ENCODE measurements at regions not wholly inside any gene's neighbourhood (a gene's known extent, or its start where the extent isn't known, plus 50 kb on each side); places are given as distances from the start of the nearest gene placed in this dataset.

DNA sequence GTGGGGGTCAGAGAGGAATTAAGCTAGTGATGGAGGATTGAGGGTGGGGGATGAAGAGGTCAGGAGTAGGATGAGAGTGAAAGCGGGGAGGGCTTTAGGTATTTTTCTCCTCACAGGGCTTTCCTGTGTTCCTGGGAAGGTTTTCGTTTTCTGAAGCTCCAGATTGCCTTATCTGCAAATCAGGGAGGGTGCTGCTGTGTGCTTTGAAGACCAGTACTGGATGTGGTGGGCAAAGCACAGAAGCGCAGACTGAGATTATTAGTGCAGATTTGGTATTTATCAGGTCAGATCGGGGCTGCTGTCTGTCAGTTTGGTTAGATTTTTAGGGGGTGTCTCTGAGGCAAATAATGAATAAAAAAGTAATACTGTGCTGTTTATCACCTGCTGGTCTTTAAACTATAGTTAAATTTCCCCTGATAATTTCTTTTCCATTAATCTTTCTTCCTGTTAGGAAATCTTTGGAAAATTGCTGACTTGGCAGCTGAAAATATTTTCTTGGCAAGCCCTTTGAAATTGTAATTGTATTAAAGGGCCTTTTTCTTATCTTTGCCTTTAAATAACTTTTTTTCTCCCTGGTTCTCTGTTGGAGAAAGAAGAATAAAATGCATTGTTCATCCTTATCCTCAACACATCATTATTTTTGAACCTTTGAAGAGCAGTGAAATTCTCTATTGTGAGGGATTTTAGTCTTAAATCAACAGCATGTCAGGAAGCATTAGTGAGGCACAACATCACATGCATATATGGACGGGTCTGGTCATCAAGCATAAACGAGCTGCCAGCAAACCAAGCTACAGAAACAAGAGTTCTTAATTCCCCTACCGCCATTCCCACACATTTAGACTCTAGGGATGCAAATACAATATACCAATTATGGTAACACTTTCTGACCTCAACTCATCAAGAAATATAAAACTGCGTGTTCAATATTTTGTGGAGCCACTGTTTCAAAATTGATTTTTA lies 139.6 kb downstream of the S1PR1 start:
- Histone ChIP-seq H4K20me1 (no peaks in the 10 kb centered on the region), H3K4me2 (no peak overlapping the region), H3K9ac (no peak overlapping the region), H3K4me1 (0 out of 2 replicates have a peak, but pooled peaks cover 6% of the 10 kb centered on the region), H3K36me3 (no peaks in the 10 kb centered on the region), H3K27me3 (no peaks in the 10 kb centered on the region), H3K27ac (no peak overlapping the region), H3K4me3 (no peak overlapping the region), H3K9me3 (peaks cover 36% of the 10 kb centered on the region)
- no peak for TF ChIP-seq Cebpa-rat (IDR thresholded peaks at IDR 0.05)

DNA sequence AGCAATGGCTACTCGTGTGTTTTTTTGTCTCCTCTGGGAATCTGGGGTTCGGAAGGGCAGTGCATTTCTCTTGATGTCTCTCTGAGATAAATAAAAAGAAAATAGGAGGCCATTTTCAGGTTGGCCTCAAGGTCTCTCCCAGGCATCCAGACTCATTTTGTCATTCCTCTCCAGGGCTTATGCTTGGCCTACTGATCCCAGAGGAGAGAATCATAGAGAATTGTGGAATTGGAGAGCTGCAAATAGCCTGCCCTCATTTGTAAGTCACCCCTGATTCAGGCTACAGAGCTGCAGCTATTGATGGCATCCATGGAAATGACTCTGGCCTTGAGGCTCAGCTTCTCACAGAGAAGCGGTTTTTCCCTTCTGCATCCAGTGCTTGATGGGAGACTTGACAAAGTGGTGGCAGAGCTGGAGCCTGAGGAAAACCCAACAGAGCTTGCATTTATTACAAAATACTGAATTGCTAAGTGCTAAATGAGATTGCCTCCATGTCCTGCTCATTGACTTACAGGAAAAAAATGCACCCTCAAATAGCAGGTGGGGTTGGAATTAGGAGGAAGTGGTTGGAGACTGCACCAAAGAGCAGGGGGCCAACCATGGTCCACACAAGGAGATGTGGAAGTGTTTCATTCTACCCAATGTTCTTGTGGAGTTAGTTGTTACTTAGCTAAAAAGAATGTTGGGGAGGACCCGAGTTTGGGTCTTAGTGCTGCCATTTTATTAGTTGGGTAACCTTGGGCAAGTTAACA lies 140.4 kb downstream of the S1PR1 start:
- Histone ChIP-seq H3K36me3 (no peaks in the 10 kb centered on the region), H3K4me2 (no peak overlapping the region), H3K4me3 (no peak overlapping the region), H3K27ac (no peak overlapping the region), H3K27me3 (no peaks in the 10 kb centered on the region), H3K4me1 (0 out of 2 replicates have a peak, but pooled peaks cover 6% of the 10 kb centered on the region), H4K20me1 (no peaks in the 10 kb centered on the region), H3K9ac (no peak overlapping the region), H3K9me3 (peaks cover 36% of the 10 kb centered on the region)
- no peak for TF ChIP-seq Cebpa-rat (IDR thresholded peaks at IDR 0.05)

DNA sequence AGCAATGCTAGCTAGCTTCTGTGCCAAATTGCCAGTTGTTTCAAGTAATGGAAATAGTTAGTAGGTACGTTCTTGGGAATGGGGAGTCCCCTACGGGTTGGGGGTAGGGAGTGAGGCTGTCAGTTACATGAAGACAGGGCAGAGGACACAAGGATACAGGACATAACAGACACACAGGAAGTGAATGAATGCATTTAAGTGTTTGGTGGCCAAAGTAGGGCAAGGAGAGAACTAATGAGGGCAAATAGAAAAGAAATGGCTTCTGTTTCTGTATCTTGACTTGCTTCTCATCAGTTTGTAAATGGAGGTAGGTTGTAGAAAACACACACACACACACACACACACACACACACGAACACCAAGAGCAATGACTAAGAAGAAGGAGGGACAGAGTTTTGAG lies 142.2 kb downstream of the S1PR1 start:
- Histone ChIP-seq H3K4me3 (no peak overlapping the region), H3K27ac (no peak overlapping the region), H3K36me3 (no peaks in the 10 kb centered on the region), H4K20me1 (no peaks in the 10 kb centered on the region), H3K4me2 (no peak overlapping the region), H3K4me1 (0 out of 2 replicates have a peak, but pooled peaks cover 6% of the 10 kb centered on the region), H3K9ac (no peak overlapping the region), H3K9me3 (peaks cover 19% of the 10 kb centered on the region), H3K27me3 (no peaks in the 10 kb centered on the region)
- no peak for TF ChIP-seq Cebpa-rat (IDR thresholded peaks at IDR 0.05)

DNA sequence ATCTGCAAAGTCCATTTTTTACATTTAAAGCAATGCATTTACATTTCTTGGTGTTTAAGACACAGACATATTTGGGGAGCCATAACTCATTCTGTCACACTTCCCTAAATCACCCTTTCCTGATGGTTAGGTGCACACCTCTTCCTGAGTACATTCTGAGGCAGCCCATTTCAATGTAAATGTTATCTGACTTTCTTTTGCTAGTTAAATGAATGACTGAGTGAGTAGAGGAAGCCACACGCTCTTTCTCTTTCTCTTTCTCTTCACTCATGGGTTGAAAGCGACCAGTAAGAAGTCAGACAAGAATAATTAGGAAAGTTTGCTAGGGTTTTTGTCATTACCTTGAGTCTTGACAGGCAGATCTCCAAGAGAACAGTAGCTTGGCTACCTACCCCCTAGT lies 143.1 kb downstream of the S1PR1 start:
- Histone ChIP-seq H3K9ac (no peak overlapping the region), H3K4me2 (0 out of 2 replicates have a peak overlapping the region, but pooled peaks have one; percentile 3), H3K4me3 (no peak overlapping the region), H3K9me3 (peaks cover 22% of the 10 kb centered on the region), H3K27ac (no peak overlapping the region), H4K20me1 (no peaks in the 10 kb centered on the region), H3K27me3 (no peaks in the 10 kb centered on the region), H3K4me1 (0 out of 2 replicates have a peak, but pooled peaks cover 6% of the 10 kb centered on the region), H3K36me3 (no peaks in the 10 kb centered on the region)
- TF ChIP-seq Cebpa-rat (IDR thresholded peaks at IDR 0.05) = no peak

DNA sequence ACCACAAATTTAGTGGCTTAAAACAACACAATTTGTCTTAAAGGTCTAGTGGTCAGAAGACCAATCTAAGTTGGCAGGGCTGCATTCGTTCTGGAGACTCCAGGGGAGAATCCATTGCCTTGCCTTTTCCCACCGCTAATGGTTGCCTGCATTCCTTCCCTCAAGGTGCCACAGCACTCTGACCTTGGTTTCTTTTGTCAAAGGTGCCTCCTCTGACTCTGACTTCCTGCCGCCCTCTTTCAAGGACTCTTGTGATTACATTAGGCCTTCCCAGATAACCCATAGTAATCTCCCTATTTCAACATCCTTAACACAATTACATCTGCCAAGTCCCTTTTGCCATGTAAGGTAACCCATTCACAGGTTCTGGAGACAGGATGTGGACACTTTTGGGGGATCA lies 145.3 kb downstream of the S1PR1 start:
- Histone ChIP-seq H3K9ac (no peak overlapping the region), H3K4me3 (no peak overlapping the region), H3K9me3 (peaks cover 44% of the 10 kb centered on the region), H3K36me3 (peaks cover 10% of the 10 kb centered on the region), H3K27me3 (no peaks in the 10 kb centered on the region), H3K4me2 (no peak overlapping the region), H4K20me1 (no peaks in the 10 kb centered on the region), H3K27ac (no peak overlapping the region), H3K4me1 (0 out of 2 replicates have a peak, but pooled peaks cover 6% of the 10 kb centered on the region)
- no peak for TF ChIP-seq Cebpa-rat (IDR thresholded peaks at IDR 0.05)

DNA sequence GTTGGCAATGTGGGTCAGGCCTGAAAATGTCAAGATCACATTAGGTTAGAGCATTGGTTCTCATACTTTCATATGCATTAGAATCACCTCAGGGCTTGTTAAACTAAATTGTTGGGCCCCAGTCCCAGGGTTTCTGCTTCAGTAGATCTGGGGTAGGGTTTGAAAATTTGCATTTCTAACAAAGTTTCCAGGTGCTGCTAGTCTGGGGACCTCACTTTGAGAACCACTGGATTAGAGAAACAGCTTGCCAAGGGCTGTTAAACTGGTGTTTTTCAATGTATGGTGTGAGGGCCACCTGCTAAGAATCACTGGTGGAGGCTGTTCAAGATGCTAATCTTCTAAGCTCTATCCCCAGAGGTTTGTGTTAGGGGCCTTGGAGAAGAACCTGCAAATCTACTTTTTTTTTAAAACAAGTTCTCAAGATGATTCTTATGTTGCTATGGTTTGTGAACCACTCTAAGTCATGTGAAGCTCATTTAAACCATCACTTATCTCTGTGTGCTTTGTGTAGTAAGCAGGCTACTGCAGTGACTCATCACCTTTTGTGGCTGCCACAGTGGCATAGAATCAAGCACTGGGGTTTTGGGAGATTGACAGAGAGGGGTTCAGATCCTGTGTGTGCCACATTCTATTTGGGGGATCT lies 152.2 kb downstream of the S1PR1 start:
- peak overlapping the region; percentile 26 for H3K4me2 ChIP-seq

DNA sequence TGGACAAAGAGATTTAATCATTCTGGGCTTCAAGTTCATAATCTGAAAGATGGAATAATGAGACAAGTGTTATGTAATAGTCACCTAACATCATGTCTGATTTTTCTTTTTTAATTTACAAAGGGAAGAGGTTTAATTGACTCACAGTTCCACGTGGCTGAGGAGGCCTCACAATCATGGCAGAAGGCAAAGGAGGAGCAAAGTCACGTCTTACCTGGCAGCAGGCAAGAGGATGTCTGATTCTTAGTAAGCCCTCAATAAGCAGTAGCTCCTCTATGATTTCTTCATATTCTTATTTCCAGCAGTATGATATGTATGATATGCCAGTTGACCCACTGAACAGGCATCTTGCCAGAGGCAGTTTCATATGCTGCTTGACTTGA lies 152.7 kb downstream of the S1PR1 start:
- Histone ChIP-seq H3K27ac (peak overlapping the region; percentile 43), H3K9ac (no peak overlapping the region), H4K20me1 (no peaks in the 10 kb centered on the region), H3K27me3 (no peaks in the 10 kb centered on the region), H3K4me3 (no peak overlapping the region), H3K36me3 (peaks cover 42% of the 10 kb centered on the region), H3K4me2 (peak overlapping the region; percentile 26; the same call in 1 of the 2 replicates), H3K9me3 (peaks cover 54% of the 10 kb centered on the region), H3K4me1 (peaks cover 24% of the 10 kb centered on the region)
- no peak for TF ChIP-seq Cebpa-rat (IDR thresholded peaks at IDR 0.05)

More for the DNA sequence above, 152.2 kb downstream of the S1PR1 start:
- Histone ChIP-seq H3K9me3 (peaks cover 55% of the 10 kb centered on the region), H3K27me3 (no peaks in the 10 kb centered on the region), H3K36me3 (peaks cover 37% of the 10 kb centered on the region), H3K4me1 (peaks cover 24% of the 10 kb centered on the region), H3K9ac (no peak overlapping the region), H3K4me3 (no peak overlapping the region), H3K27ac (peak overlapping the region; percentile 43; the same call in 1 of the 2 replicates), H4K20me1 (no peaks in the 10 kb centered on the region)
- TF ChIP-seq Cebpa-rat (IDR thresholded peaks at IDR 0.05) = no peak

DNA sequence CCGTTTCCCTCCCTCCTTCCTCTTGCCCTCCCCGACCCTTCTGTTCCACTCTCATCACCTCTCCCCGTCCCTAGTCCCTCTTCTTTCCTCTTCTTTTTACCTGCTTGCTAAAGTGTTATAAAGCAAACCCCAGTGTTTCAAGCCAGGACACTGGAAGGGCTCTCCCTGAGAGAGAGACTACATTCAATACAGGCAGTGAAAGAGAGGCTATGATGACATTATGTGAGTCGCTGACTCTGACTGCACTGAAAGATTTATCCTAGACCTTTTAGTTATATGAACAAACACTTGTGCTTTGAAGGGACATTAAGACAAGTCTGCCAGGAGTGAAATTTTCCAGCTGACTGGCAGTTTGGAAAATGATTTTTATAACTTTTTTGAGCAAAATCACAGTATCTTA lies 155.7 kb downstream of the S1PR1 start:
- H3K4me1 ChIP-seq = peaks cover 26% of the 10 kb centered on the region

DNA sequence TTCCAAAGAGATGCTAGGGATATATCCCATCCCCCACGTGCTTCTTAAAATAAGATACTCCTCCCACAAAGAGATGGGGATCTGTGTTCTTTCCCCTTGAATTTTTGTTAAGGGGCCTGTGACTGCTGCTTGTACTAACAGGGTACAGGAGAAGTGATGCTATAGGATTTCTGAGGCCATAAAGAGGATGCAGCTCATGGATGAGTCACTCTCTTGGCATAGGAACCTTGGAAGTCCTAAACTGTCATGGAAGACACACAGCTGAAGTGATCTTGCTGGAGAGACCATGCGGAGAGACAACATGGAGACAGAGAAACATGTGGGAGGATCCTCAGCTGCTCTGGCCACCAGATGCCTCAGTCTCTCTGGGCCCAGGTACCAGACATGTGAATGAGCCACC lies 157.2 kb downstream of the S1PR1 start:
- Histone ChIP-seq H3K27ac (no peak overlapping the region; the same call in 1 of the 2 replicates), H3K27me3 (no peaks in the 10 kb centered on the region), H3K4me1 (peaks cover 36% of the 10 kb centered on the region), H3K36me3 (peaks cover 44% of the 10 kb centered on the region), H3K4me3 (no peak overlapping the region), H3K4me2 (no peak overlapping the region), H3K9me3 (peaks cover 23% of the 10 kb centered on the region; the same call in 1 of the 2 replicates), H4K20me1 (no peaks in the 10 kb centered on the region), H3K9ac (no peak overlapping the region)
- TF ChIP-seq Cebpa-rat (IDR thresholded peaks at IDR 0.05) = no peak

More for the DNA sequence above, 155.7 kb downstream of the S1PR1 start:
- no peaks in the 10 kb centered on the region for H3K27me3 ChIP-seq
- no peak overlapping the region for H3K4me3 ChIP-seq
- TF ChIP-seq Cebpa-rat (IDR thresholded peaks at IDR 0.05) = no peak
- H4K20me1 ChIP-seq = no peaks in the 10 kb centered on the region
- H3K9me3 ChIP-seq = peaks cover 36% of the 10 kb centered on the region
- H3K9ac ChIP-seq = no peak overlapping the region
- peaks cover 56% of the 10 kb centered on the region for H3K36me3 ChIP-seq
- H3K4me2 ChIP-seq = no peak overlapping the region
- H3K27ac ChIP-seq = no peak overlapping the region
